Activated CD4-positive, alpha-beta T cell treated with anti-CD3 and anti-CD28 coated beads, Interleukin-2, amount 10 ng/mL, durations not matched to agents 7 days and 5 days (primary cell): ENCODE measurements at regions not wholly inside any gene's neighbourhood (a gene's known extent, or its start where the extent isn't known, plus 50 kb on each side); places are given as distances from the start of the nearest gene placed in this dataset.

Source experiments
- CTCF ChIA-PET: fragments of 350-600 bp; sonication (Branson Sonifier 250); formaldehyde crosslinking; loops from one replicate; lab custom pipeline; 2021; ENCODE audit warnings: antibody characterized with exemption; lab: Charles Lee
- POLR2A ChIA-PET: fragments of 350-600 bp; sonication (Branson Sonifier 250); formaldehyde crosslinking; loops from one replicate; lab custom pipeline; 2021; ENCODE audit warnings: antibody characterized with exemption; lab: Charles Lee
- DNase-seq: peaks from one replicate; pipeline ENCODE4 v3.0.0-alpha.2; 2020
- H3K27ac Mint-ChIP-seq: one replicate; pipeline ENCODE4 v1.8.0; 2021; ENCODE audit warnings: mild to moderate bottlenecking, moderate library complexity, mixed read lengths
- H3K27me3 Mint-ChIP-seq: one replicate; pipeline ENCODE4 v1.8.0; 2021; ENCODE audit warnings: mixed read lengths
- H3K36me3 Mint-ChIP-seq: one replicate; pipeline ENCODE4 v1.8.0; 2021; ENCODE audit warnings: low read depth, mixed read lengths
- H3K4me1 Mint-ChIP-seq: one replicate; pipeline ENCODE4 v1.8.0; 2021; ENCODE audit warnings: mixed read lengths
- H3K4me3 Mint-ChIP-seq: one replicate; pipeline ENCODE4 v1.8.0; 2021; ENCODE audit warnings: mild to moderate bottlenecking, moderate library complexity, mixed read lengths
- H3K9me3 Mint-ChIP-seq: one replicate; pipeline ENCODE4 v1.8.0; 2021; ENCODE audit warnings: mixed read lengths

- Mint-ChIP-seq H3K36me3 (no peaks in the 10 kb centered on the region), H3K4me1 (no peaks in the 10 kb centered on the region), H3K27ac (no peak overlapping the region), H3K4me3 (no peak overlapping the region), H3K9me3 (peaks cover 3% of the 10 kb centered on the region), H3K27me3 (no peaks in the 10 kb centered on the region)
- no peak for DNase-seq
- ChIA-PET CTCF (no interaction called here), POLR2A (no interaction called here)
Measured at GRCh38 chr12:107454109-107454830, 231.3 kb upstream of the PWP1 start.

GRCh38 chr12:107457362-107457935 lies 228.2 kb upstream of the PWP1 start:
- DNase-seq: no peak
- Mint-ChIP-seq H3K27ac (no peak overlapping the region), H3K36me3 (no peaks in the 10 kb centered on the region), H3K4me3 (no peak overlapping the region), H3K9me3 (peaks cover 3% of the 10 kb centered on the region), H3K27me3 (no peaks in the 10 kb centered on the region), H3K4me1 (no peaks in the 10 kb centered on the region)
- ChIA-PET POLR2A (no interaction called here), CTCF (interaction anchor here (0.6 kb wide), 1 partner anchor 22 kb away, joined by 3 read pairs; no protein-coding TSS in a partner anchor)

- POLR2A ChIA-PET: no interaction called here
- no peaks in the 10 kb centered on the region for H3K36me3 Mint-ChIP-seq
- no peak overlapping the region for H3K27ac Mint-ChIP-seq
Measured at GRCh38 chr12:107458163-107458562, 227.4 kb upstream of the PWP1 start.

GRCh38 chr12:107458990-107459389 lies 226.6 kb upstream of the PWP1 start:
- H3K9me3 Mint-ChIP-seq: no peaks in the 10 kb centered on the region
- POLR2A ChIA-PET: no interaction called here
- CTCF ChIA-PET: no interaction called here

More at GRCh38 chr12:107458163-107458562, 227.4 kb upstream of the PWP1 start:
- H3K9me3 Mint-ChIP-seq: no peaks in the 10 kb centered on the region
- H3K4me1 Mint-ChIP-seq: no peaks in the 10 kb centered on the region
- H3K4me3 Mint-ChIP-seq: no peak overlapping the region
- no peaks in the 10 kb centered on the region for H3K27me3 Mint-ChIP-seq
- CTCF ChIA-PET: no interaction called here
- DNase-seq: no peak

GRCh38 chr12:107459641-107460040 lies 226.0 kb upstream of the PWP1 start:
- POLR2A ChIA-PET: no interaction called here

More at GRCh38 chr12:107458990-107459389, 226.6 kb upstream of the PWP1 start:
- Mint-ChIP-seq H3K36me3 (no peaks in the 10 kb centered on the region), H3K4me1 (no peaks in the 10 kb centered on the region), H3K4me3 (no peak overlapping the region), H3K27ac (no peak overlapping the region), H3K27me3 (no peaks in the 10 kb centered on the region)
- DNase-seq: no peak

GRCh38 chr12:107461222-107461975 lies 224.2 kb upstream of the PWP1 start:
- ChIA-PET CTCF (interaction anchor here (1.1 kb wide), 1 partner anchor 14 kb away, joined by 3 read pairs; no protein-coding TSS in a partner anchor), POLR2A (no interaction called here)
- no peak overlapping the region for H3K4me3 Mint-ChIP-seq
- no peaks in the 10 kb centered on the region for H3K4me1 Mint-ChIP-seq
- H3K36me3 Mint-ChIP-seq: no peaks in the 10 kb centered on the region
- no peak overlapping the region for H3K27ac Mint-ChIP-seq
- H3K9me3 Mint-ChIP-seq: no peaks in the 10 kb centered on the region
- no peak for DNase-seq
- H3K27me3 Mint-ChIP-seq: no peaks in the 10 kb centered on the region

More at GRCh38 chr12:107459641-107460040, 226.0 kb upstream of the PWP1 start:
- no peak overlapping the region for H3K27ac Mint-ChIP-seq
- DNase-seq: no peak
- H3K4me1 Mint-ChIP-seq: no peaks in the 10 kb centered on the region
- CTCF ChIA-PET: no interaction called here
- no peak overlapping the region for H3K4me3 Mint-ChIP-seq
- H3K27me3 Mint-ChIP-seq: no peaks in the 10 kb centered on the region
- no peaks in the 10 kb centered on the region for H3K9me3 Mint-ChIP-seq
- H3K36me3 Mint-ChIP-seq: no peaks in the 10 kb centered on the region

GRCh38 chr12:107462428-107463332 lies 222.9 kb upstream of the PWP1 start:
- Mint-ChIP-seq H3K36me3 (no peaks in the 10 kb centered on the region), H3K4me3 (no peak overlapping the region)

GRCh38 chr12:107464644-107465043 lies 221.0 kb upstream of the PWP1 start:
- no peak for DNase-seq
- no peaks in the 10 kb centered on the region for H3K27me3 Mint-ChIP-seq

More at GRCh38 chr12:107462428-107463332, 222.9 kb upstream of the PWP1 start:
- CTCF ChIA-PET: no interaction called here
- Mint-ChIP-seq H3K9me3 (no peaks in the 10 kb centered on the region), H3K27ac (no peak overlapping the region), H3K4me1 (no peaks in the 10 kb centered on the region), H3K27me3 (no peaks in the 10 kb centered on the region)
- POLR2A ChIA-PET: no interaction called here
- no peak for DNase-seq

GRCh38 chr12:107465625-107466024 lies 220.0 kb upstream of the PWP1 start:
- ChIA-PET CTCF (interaction anchor here (0.7 kb wide), 1 partner anchor 117 kb away, joined by 3 read pairs; no protein-coding TSS in a partner anchor), POLR2A (no interaction called here)
- Mint-ChIP-seq H3K9me3 (no peaks in the 10 kb centered on the region), H3K36me3 (no peaks in the 10 kb centered on the region), H3K27me3 (no peaks in the 10 kb centered on the region), H3K27ac (no peak overlapping the region), H3K4me1 (peaks cover 4% of the 10 kb centered on the region), H3K4me3 (no peak overlapping the region)
- no peak for DNase-seq

More at GRCh38 chr12:107464644-107465043, 221.0 kb upstream of the PWP1 start:
- Mint-ChIP-seq H3K36me3 (no peaks in the 10 kb centered on the region), H3K4me3 (no peak overlapping the region), H3K4me1 (peaks cover 4% of the 10 kb centered on the region), H3K27ac (no peak overlapping the region), H3K9me3 (no peaks in the 10 kb centered on the region)
- CTCF ChIA-PET: no interaction called here
- POLR2A ChIA-PET: no interaction called here

GRCh38 chr12:107467716-107468115 lies 217.9 kb upstream of the PWP1 start:
- Mint-ChIP-seq H3K4me3 (no peak overlapping the region), H3K9me3 (no peaks in the 10 kb centered on the region), H3K4me1 (peaks cover 4% of the 10 kb centered on the region), H3K27ac (no peak overlapping the region), H3K27me3 (no peaks in the 10 kb centered on the region), H3K36me3 (no peaks in the 10 kb centered on the region)
- ChIA-PET CTCF (interaction anchor here (1.1 kb wide), 1 partner anchor 18 kb away, joined by 4 read pairs; no protein-coding TSS in a partner anchor), POLR2A (no interaction called here)
- DNase-seq: no peak

- Mint-ChIP-seq H3K4me1 (peaks cover 4% of the 10 kb centered on the region), H3K9me3 (no peaks in the 10 kb centered on the region), H3K27ac (no peak overlapping the region), H3K36me3 (no peaks in the 10 kb centered on the region), H3K27me3 (no peaks in the 10 kb centered on the region), H3K4me3 (no peak overlapping the region)
- no peak for DNase-seq
- ChIA-PET CTCF (interaction anchor here (1.1 kb wide), 1 partner anchor 19 kb away, joined by 4 read pairs; no protein-coding TSS in a partner anchor), POLR2A (no interaction called here)
Measured at GRCh38 chr12:107468182-107468581, 217.4 kb upstream of the PWP1 start.

- ChIA-PET CTCF (interaction anchor here (1.1 kb wide), 2 partner anchors 20 to 24 kb away, joined by 3 to 4 read pairs; no protein-coding TSS in a partner anchor), POLR2A (no interaction called here)
- H3K27me3 Mint-ChIP-seq: no peaks in the 10 kb centered on the region
- no peak for DNase-seq
- H3K4me1 Mint-ChIP-seq: peaks cover 4% of the 10 kb centered on the region
- H3K4me3 Mint-ChIP-seq: no peak overlapping the region
- H3K9me3 Mint-ChIP-seq: no peaks in the 10 kb centered on the region
- no peak overlapping the region for H3K27ac Mint-ChIP-seq
- no peaks in the 10 kb centered on the region for H3K36me3 Mint-ChIP-seq
Measured at GRCh38 chr12:107469011-107469410, 216.6 kb upstream of the PWP1 start.
